SU-DHL-6 (cell line): ENCODE measurements at regions not wholly inside any gene's neighbourhood (a gene's known extent, or its start where the extent isn't known, plus 50 kb on each side); places are given as distances from the start of the nearest gene placed in this dataset.

ENCODE experiments used
- H2AFZ ChIP-seq: fragments of 200-600 bp; sonication (generic); 2 replicates; pipeline ENCODE4 v1.6.1; 2014; ENCODE audit warnings: low read depth, mild to moderate bottlenecking, moderate library complexity, mixed read lengths, antibody characterized with exemption, low read length; ENCODE audit not compliant: severe bottlenecking
- H3F3A ChIP-seq: fragments of 200-600 bp; shearing (Covaris generic); 2 replicates; pipeline ENCODE4 v1.6.0; 2016; ENCODE audit warnings: antibody characterized with exemption, mild to moderate bottlenecking; ENCODE audit not compliant: insufficient read depth
- H3K27ac ChIP-seq: fragments of 200-600 bp; sonication (generic); 2 replicates; pipeline ENCODE4 v1.5.1; 2016; ENCODE audit warnings: low read depth, mild to moderate bottlenecking, low read length, moderate library complexity, mixed read lengths
- H3K27me3 ChIP-seq: fragments of 200-600 bp; sonication (generic), shearing (Covaris generic); 2 replicates; pipeline ENCODE4 v1.6.0; 2014; ENCODE audit warnings: mild to moderate bottlenecking, low read length
- H3K36me3 ChIP-seq: fragments of 200-600 bp; sonication (generic); 2 replicates; pipeline ENCODE4 v1.6.1; 2014; ENCODE audit warnings: mild to moderate bottlenecking, low read length, mixed read lengths
- H3K4me2 ChIP-seq: fragments of 300-600, 200-600 bp; shearing (Covaris generic), sonication (generic); 2 replicates; pipeline ENCODE4 v1.6.0; 2014; ENCODE audit warnings: low read length, low read depth, mild to moderate bottlenecking; ENCODE audit not compliant: poor library complexity, severe bottlenecking
- H3K4me3 ChIP-seq: fragments of 200-600 bp; sonication (generic); 2 replicates; pipeline ENCODE4 v1.5.1; 2014; ENCODE audit warnings: antibody characterized with exemption, low read length, mild to moderate bottlenecking, mixed read lengths; ENCODE audit not compliant: insufficient read depth, poor library complexity, severe bottlenecking
- H3K79me2 ChIP-seq: fragments of 200-600 bp; sonication (generic); 2 replicates; pipeline ENCODE4 v1.6.1; 2014; ENCODE audit warnings: mild to moderate bottlenecking, low read length, moderate library complexity; ENCODE audit not compliant: insufficient read depth
- H3K9ac ChIP-seq: fragments of 200-600 bp; sonication (generic); 2 replicates; pipeline ENCODE4 v1.7.0; 2014; ENCODE audit warnings: mild to moderate bottlenecking, low read length
- H3K9me2 ChIP-seq: fragments of 200-600 bp; sonication (generic); replicated peaks from 2 replicates; pipeline ENCODE4 v1.6.1; 2014; ENCODE audit warnings: low read length; ENCODE audit not compliant: insufficient read depth
- H3K9me3 ChIP-seq: fragments of 200-600 bp; sonication (generic); 2 replicates; pipeline ENCODE4 v1.6.1; 2014; ENCODE audit warnings: low read length, mixed read lengths; ENCODE audit not compliant: insufficient read depth
- H4K20me1 ChIP-seq: fragments of 200-600 bp; sonication (generic); 2 replicates; pipeline ENCODE4 v1.6.1; 2014; ENCODE audit warnings: low read depth, mild to moderate bottlenecking, antibody characterized with exemption, low read length, moderate library complexity, mixed read lengths
- EZH2phosphoT487 ChIP-seq: fragments of 200-600 bp; sonication (generic), shearing (Covaris generic); conservative IDR thresholded peaks from 2 replicates; pipeline ENCODE4 v1.6.1; 2018; ENCODE audit warnings: mild to moderate bottlenecking, antibody characterized with exemption, low read length, moderate library complexity, mixed read lengths
- TF ChIP-seq, protein P1 (sequence below): fragments of 200-600 bp; sonication (generic); IDR thresholded peaks from one replicate; pipeline ENCODE4 v1.5.1; 2017; ENCODE audit warnings: antibody characterized with exemption, mild to moderate bottlenecking, low read length, moderate library complexity; ENCODE audit not compliant: insufficient read depth, poor library complexity, severe bottlenecking

DNA sequence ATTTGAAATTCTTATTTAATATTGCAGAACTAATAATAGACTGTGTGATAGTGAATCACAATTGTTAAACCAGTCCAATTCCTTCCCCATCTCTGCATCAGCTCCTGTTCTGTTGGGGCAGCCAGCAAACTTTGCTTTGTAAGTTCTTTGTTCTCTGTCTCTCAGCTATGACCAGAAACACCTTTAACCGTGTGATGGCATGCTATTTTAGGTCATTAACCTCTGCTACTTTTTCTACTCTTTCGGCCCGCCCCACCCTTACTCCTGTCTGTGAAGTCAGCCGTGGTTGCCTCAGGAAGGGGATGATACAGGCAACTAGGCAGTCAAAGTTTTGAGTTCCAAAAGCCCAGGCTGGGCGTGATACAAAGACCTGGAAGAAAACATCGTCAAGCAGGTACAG lies 51.3 kb upstream of the EGFL6 start:
- Histone ChIP-seq H3K9me3 (no peaks in the 10 kb centered on the region), H3K9me2 (no peaks in the 10 kb centered on the region), H4K20me1 (no peaks in the 10 kb centered on the region), H3K36me3 (no peaks in the 10 kb centered on the region), H3K9ac (no peak overlapping the region), H3K4me3 (no peak overlapping the region), H3K27me3 (no peaks in the 10 kb centered on the region), H3K4me2 (no peak overlapping the region), H3K79me2 (no peaks in the 10 kb centered on the region), H2AFZ (no peak overlapping the region), H3F3A (no peaks in the 10 kb centered on the region), H3K27ac (no peak overlapping the region)
- no peak for TF ChIP-seq EZH2phosphoT487
- TF ChIP-seq, protein P1, sequence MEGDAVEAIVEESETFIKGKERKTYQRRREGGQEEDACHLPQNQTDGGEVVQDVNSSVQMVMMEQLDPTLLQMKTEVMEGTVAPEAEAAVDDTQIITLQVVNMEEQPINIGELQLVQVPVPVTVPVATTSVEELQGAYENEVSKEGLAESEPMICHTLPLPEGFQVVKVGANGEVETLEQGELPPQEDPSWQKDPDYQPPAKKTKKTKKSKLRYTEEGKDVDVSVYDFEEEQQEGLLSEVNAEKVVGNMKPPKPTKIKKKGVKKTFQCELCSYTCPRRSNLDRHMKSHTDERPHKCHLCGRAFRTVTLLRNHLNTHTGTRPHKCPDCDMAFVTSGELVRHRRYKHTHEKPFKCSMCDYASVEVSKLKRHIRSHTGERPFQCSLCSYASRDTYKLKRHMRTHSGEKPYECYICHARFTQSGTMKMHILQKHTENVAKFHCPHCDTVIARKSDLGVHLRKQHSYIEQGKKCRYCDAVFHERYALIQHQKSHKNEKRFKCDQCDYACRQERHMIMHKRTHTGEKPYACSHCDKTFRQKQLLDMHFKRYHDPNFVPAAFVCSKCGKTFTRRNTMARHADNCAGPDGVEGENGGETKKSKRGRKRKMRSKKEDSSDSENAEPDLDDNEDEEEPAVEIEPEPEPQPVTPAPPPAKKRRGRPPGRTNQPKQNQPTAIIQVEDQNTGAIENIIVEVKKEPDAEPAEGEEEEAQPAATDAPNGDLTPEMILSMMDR, result no peak

DNA sequence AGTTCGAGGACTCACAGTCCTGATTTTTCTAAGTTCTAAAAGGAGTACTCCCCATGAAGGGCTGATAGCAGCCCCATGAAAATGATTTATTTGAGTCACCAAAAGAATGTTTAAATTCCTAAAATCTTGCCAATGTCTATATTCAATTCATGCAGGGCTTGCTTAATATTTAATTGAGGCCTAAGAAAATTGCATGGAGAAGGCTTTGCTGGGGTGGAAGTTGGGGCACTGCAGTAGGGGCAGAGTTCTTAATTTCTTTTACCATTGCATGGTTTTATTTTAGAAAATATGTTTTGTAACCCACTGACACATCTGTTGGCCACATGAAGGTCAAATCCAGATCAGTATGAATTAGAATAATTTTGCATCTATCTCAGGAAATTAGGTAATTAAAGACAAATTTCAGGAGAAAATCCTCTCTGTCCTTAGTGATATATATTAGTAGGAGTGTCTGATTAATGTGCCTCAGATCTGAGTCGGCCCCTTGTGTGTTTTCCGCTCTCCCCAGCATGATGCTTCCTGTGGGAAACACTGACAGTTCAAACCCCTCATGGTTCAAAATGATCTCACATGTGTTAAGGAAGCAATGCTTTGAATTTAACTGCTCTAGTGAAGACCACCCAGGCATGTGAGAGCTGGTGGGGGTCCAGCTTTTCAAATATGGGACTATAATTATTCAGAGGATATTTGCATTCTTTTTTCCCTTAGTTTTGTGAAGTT lies 54.0 kb upstream of the EGFL6 start:
- H3K79me2 ChIP-seq, result no peaks in the 10 kb centered on the region
- H3K27me3 ChIP-seq, result no peaks in the 10 kb centered on the region
- H4K20me1 ChIP-seq, result no peaks in the 10 kb centered on the region
- TF ChIP-seq EZH2phosphoT487, result no peak
- TF ChIP-seq, protein P1, result no peak
- no peak overlapping the region for H3K27ac ChIP-seq
- no peaks in the 10 kb centered on the region for H3K9me2 ChIP-seq
- no peak overlapping the region for H2AFZ ChIP-seq
- H3K9ac ChIP-seq, result no peak overlapping the region
- H3K4me2 ChIP-seq, result no peak overlapping the region
- H3F3A ChIP-seq, result no peaks in the 10 kb centered on the region
- no peak overlapping the region for H3K4me3 ChIP-seq
- no peaks in the 10 kb centered on the region for H3K9me3 ChIP-seq
- no peaks in the 10 kb centered on the region for H3K36me3 ChIP-seq

DNA sequence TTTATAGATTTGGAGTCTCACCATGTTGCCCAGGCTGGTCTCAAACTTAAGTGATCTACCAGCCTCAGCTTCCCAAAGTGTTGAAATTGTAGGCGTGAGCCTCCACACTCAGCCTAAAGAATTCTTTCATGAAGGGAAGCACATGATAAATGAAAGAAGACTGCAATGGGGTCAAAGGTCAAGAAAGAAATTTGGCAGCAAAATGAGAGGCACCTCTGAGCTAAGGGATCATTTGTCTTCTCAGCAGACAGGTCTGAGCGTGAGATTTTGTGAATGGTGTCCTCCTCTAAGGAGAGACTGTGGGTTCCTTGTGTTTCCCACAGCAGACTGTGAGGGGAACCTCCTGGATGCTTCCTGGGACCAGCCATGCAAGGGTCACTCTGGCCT lies 57.5 kb upstream of the EGFL6 start:
- no peaks in the 10 kb centered on the region for H4K20me1 ChIP-seq
- no peak overlapping the region for H3K27ac ChIP-seq
- H3K9ac ChIP-seq, result no peak overlapping the region
- H3K79me2 ChIP-seq, result no peaks in the 10 kb centered on the region
- H3K9me2 ChIP-seq, result no peaks in the 10 kb centered on the region
- H3K27me3 ChIP-seq, result no peaks in the 10 kb centered on the region
- no peak overlapping the region for H2AFZ ChIP-seq
- H3K36me3 ChIP-seq, result no peaks in the 10 kb centered on the region
- no peaks in the 10 kb centered on the region for H3K9me3 ChIP-seq
- TF ChIP-seq, protein P1, result no peak
- TF ChIP-seq EZH2phosphoT487, result no peak
- H3F3A ChIP-seq, result no peaks in the 10 kb centered on the region
- no peak overlapping the region for H3K4me2 ChIP-seq
- H3K4me3 ChIP-seq, result no peak overlapping the region
